ENCODE measurements at regions not wholly inside any gene's neighbourhood (a gene's known extent, or its start where the extent isn't known, plus 50 kb on each side); places are given as distances from the start of the nearest gene placed in this dataset.

DNA sequence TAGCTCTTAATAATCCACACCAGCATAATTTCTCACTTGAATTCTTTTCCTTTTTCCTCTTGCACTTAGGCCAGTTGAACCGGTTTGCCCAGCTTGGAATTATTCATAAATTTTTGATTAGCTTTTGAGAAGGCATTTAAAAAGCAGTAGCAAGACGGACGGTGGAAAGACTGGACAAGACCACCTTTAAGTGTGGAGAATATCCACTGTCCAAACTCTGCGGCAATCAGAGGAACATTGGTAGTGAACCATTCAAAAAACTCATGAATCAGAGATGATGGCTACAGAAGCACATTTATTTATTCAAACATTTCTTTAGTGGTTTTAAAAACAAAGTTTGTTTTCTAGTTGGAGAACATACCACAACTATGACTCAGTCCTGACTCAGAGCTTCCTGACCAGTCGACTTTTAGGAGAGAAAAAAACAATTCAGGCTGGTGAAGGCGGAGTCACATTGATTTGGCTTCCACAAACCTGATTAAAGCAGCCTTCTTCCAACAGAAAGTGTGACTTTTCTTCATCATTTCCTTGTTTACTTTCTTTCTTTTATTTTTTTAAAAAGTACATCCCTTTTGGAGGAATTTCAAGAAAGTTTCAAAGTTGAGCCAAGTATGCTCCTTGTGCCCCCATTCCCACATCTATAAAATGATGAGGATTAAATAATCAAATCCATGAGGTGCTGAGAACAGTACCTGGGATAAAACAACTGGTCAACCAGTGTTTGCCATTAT, 128.8 kb downstream of the ADSS2 start:
- 2 to 4% methylated on average over 6 of the region's 6 CpGs for WGBS, 2 donors
- intact Hi-C loops (cut with DNase I; ENCODE audit: low total_unique reads) = no loop called here
- no peak overlapping the region for H3K4me3 ChIP-seq (ENCODE audit: low read depth, poor library complexity, severe bottlenecking)
- TF ChIP-seq POLR2A (IDR thresholded peaks at IDR 0.05) = no peak
- TF ChIP-seq, protein P1, sequence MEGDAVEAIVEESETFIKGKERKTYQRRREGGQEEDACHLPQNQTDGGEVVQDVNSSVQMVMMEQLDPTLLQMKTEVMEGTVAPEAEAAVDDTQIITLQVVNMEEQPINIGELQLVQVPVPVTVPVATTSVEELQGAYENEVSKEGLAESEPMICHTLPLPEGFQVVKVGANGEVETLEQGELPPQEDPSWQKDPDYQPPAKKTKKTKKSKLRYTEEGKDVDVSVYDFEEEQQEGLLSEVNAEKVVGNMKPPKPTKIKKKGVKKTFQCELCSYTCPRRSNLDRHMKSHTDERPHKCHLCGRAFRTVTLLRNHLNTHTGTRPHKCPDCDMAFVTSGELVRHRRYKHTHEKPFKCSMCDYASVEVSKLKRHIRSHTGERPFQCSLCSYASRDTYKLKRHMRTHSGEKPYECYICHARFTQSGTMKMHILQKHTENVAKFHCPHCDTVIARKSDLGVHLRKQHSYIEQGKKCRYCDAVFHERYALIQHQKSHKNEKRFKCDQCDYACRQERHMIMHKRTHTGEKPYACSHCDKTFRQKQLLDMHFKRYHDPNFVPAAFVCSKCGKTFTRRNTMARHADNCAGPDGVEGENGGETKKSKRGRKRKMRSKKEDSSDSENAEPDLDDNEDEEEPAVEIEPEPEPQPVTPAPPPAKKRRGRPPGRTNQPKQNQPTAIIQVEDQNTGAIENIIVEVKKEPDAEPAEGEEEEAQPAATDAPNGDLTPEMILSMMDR (IDR thresholded peaks at IDR 0.05) = no peak
- DNase-seq (ENCODE audit: low spot score in 2 of 2) = peak; percentile 75 to 82

DNA sequence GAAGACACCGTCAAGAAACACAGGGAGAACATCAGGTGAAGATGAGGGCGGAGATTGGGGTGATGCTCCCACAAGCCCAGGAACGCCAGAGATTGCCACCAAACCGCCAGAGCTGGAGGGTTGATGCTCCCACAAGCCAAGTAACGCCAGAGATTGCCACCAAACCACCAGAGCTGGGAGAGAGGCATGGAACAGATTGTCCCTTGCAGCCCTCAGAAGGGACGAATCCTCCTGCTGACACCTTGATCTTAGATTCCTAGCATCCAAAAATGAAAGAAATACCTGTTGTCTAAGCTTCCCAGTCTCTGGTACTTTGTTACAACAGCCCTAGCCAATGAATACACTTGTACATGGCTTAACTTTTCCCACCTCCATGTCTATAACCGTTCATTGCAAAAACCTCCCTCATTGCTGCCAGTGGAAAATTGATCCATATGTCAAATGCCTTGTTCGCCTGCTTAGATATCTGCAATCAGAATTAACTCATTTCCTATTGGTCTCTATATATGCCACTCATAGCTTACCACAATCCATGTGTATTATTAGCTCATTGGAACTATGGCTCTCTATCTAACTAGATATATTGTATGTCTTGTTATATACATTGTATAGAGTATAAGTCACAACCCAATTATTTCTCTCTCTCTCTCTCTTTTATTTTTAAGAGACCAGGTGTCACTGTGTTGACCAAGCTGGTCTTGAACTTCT, 127.4 kb downstream of the ADSS2 start:
- intact Hi-C loops (cut with DNase I; ENCODE audit: low total_unique reads) = no loop called here
- peak in 1 of 2 donors; percentile 53 for DNase-seq (ENCODE audit: low spot score in 2 of 2)
- WGBS, 2 donors = 87 to 93% methylated on average over 8 of the region's 8 CpGs
- no peak overlapping the region for H3K4me3 ChIP-seq (ENCODE audit: low read depth, poor library complexity, severe bottlenecking)
- TF ChIP-seq, protein P1 (IDR thresholded peaks at IDR 0.05) = no peak
- TF ChIP-seq POLR2A (IDR thresholded peaks at IDR 0.05) = no peak

DNA sequence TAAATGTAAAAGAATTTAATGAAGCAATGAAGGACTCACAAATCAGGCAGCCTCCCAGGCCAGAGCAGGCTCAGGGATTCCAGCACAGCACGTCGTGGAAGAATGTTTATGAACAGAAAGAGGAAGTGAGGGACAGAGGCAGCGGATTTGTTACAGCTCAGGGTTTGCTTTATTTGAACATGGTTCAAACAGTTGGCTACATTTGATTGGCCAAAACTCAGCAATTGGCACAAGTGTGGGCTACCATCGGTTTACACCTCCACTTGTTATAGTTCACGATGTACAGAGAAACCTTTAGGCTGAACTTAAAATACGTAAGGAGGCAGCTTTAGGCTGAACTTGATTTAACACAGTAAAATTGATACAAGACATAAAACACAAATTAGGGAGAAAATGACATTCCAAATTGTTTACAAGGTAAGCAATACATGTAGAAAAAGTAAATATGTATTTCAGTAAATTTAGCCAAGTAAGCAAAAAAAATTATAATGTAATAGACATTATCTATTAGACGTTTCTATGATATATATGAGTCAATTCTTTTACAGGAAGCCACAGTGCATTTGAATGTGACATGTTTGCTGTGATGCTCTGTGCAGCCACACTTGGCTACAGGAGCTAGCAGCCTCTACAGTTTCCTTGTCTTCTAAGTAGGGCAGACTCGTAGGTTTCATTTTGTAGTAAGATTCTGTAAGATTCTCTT, 126.5 kb downstream of the ADSS2 start:
- WGBS, 2 donors = 55 to 59% methylated on average over 8 of the region's 8 CpGs
- DNase-seq (ENCODE audit: low spot score in 2 of 2) = peak in 1 of 2 donors; percentile 79

DNA sequence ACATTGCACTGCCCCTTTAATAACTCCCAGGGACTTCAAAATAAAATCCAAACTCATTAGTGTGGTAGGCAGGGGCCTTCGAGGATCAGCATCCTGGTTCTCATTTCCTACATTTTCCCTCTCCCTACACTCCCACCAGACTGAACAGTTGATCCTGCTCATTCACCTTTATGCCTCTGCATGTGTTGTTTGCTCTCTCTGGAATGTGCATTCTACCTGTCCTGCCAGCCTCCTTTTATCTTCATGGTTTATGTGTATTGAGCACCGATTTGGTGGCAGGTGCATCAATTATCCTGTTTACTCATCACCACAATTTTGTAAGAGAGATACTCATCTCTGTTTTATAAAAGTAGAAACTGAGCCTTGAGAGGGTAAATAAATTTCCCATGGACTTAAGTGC, 125.0 kb downstream of the ADSS2 start:
- 27 to 45% methylated on average over 2 of the region's 2 CpGs for WGBS, 2 donors
- H3K4me3 ChIP-seq (ENCODE audit: low read depth, poor library complexity, severe bottlenecking) = no peak overlapping the region
- DNase-seq (ENCODE audit: low spot score in 2 of 2) = peak in 1 of 2 donors; percentile 25
- TF ChIP-seq, protein P1 (IDR thresholded peaks at IDR 0.05) = no peak
- TF ChIP-seq POLR2A (IDR thresholded peaks at IDR 0.05) = no peak
- intact Hi-C loops (cut with DNase I; ENCODE audit: low total_unique reads) = no loop called here

More for the DNA sequence above, 126.5 kb downstream of the ADSS2 start:
- no peak for TF ChIP-seq POLR2A (IDR thresholded peaks at IDR 0.05)
- TF ChIP-seq, protein P1 (IDR thresholded peaks at IDR 0.05) = no peak
- intact Hi-C loops (cut with DNase I; ENCODE audit: low total_unique reads) = no loop called here
- H3K4me3 ChIP-seq (ENCODE audit: low read depth, poor library complexity, severe bottlenecking) = no peak overlapping the region

DNA sequence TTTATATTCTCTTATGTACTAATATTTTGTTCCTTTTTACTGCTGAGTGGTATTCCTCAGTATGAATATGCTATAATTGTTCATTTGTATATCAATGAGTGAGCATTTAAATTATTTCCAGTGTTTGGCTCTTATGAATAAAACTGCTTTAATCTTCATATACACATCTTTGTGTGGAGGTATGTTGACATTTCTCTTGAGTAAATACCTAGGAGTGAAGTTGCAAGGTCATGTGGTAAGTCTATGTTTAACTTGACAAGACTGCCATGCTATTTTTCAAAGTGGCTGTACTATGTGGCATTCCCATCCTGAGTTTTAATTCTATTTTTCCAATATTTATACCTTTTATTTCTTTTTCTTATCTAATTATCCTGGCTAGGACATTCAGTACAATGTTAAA, 124.2 kb downstream of the ADSS2 start:
- TF ChIP-seq, protein P1 (IDR thresholded peaks at IDR 0.05) = no peak
- TF ChIP-seq POLR2A (IDR thresholded peaks at IDR 0.05) = no peak
- DNase-seq (ENCODE audit: low spot score in 2 of 2) = no peak
- no peak overlapping the region for H3K4me3 ChIP-seq (ENCODE audit: low read depth, poor library complexity, severe bottlenecking)
- intact Hi-C loops (cut with DNase I; ENCODE audit: low total_unique reads) = no loop called here

All from lower leg skin (tissue), 4 donors.